ENCODE measurements at regions not wholly inside any gene's neighbourhood (a gene's known extent, or its start where the extent isn't known, plus 50 kb on each side); places are given as distances from the start of the nearest gene placed in this dataset.

DNA sequence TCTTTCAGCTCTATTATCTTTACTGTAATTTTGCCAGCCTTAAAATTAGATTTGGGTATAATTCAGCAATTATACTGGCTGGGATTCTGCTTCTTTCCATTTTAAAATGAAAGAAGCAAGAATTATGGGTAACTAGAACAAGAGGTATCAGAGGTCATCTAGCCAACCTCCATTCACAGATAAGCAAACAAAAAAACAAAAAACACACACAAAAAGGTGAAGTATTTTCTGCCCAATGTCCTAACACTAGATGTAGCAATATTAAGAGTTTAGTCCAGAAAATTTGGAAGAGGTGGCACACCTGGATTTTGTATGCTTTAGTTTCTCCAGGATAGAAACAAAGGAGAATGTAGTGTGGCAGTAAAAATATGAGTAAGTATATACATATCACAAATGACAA is 68.1 kb upstream of the ANXA1 start:
- no peak for DNase-seq (ENCODE audit: low spot score)
- TF ChIP-seq, protein P1, sequence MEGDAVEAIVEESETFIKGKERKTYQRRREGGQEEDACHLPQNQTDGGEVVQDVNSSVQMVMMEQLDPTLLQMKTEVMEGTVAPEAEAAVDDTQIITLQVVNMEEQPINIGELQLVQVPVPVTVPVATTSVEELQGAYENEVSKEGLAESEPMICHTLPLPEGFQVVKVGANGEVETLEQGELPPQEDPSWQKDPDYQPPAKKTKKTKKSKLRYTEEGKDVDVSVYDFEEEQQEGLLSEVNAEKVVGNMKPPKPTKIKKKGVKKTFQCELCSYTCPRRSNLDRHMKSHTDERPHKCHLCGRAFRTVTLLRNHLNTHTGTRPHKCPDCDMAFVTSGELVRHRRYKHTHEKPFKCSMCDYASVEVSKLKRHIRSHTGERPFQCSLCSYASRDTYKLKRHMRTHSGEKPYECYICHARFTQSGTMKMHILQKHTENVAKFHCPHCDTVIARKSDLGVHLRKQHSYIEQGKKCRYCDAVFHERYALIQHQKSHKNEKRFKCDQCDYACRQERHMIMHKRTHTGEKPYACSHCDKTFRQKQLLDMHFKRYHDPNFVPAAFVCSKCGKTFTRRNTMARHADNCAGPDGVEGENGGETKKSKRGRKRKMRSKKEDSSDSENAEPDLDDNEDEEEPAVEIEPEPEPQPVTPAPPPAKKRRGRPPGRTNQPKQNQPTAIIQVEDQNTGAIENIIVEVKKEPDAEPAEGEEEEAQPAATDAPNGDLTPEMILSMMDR (IDR thresholded peaks at IDR 0.05) = no peak
- Histone ChIP-seq H3K27ac (no peak overlapping the region), H3K4me3 (no peak overlapping the region)

- H3K27ac ChIP-seq = no peak overlapping the region
- no peak overlapping the region for H3K4me3 ChIP-seq
- TF ChIP-seq, protein P1 (IDR thresholded peaks at IDR 0.05) = peak; percentile 74
- no peak for DNase-seq (ENCODE audit: low spot score)
These were observed 69.5 kb upstream of the ANXA1 start for GRCh38 chr9:73081979-73082657.

GRCh38 chr9:73080110-73080694 is 71.5 kb upstream of the ANXA1 start:
- TF ChIP-seq, protein P1 (IDR thresholded peaks at IDR 0.05) = no peak
- H3K4me3 ChIP-seq = no peak overlapping the region
- DNase-seq (ENCODE audit: low spot score) = no peak
- H3K27ac ChIP-seq = no peak overlapping the region

- Histone ChIP-seq H3K27ac (no peak overlapping the region), H3K4me3 (no peak overlapping the region)
- TF ChIP-seq, protein P1 (IDR thresholded peaks at IDR 0.05) = no peak
- DNase-seq (ENCODE audit: low spot score) = no peak
These were observed 72.3 kb upstream of the ANXA1 start for GRCh38 chr9:73079326-73079725.

DNA sequence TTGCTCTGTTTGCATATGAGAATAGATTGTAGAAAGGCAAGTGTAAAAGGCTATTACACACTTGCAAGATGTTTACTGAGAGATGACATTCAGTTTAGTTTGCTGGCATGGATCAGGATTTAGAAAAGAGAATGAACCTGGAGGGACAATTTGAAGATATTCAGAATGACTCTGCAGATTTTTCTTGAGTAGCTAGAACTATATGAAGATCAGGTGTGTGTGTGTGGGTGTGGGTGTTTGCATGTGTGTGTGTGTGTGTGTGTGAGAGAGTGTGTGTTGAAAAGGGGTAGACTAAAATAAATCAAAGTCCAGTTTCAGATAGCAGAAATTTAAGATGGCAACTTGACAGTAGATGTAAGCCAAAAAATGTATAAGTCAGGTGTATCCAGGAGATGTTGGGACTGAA is 74.0 kb upstream of the ANXA1 start:
- DNase-seq (ENCODE audit: low spot score) = no peak
- Histone ChIP-seq H3K4me3 (no peak overlapping the region), H3K27ac (no peak overlapping the region)
- TF ChIP-seq, protein P1 (IDR thresholded peaks at IDR 0.05) = no peak

GRCh38 chr9:73076970-73077369 is 74.7 kb upstream of the ANXA1 start:
- Histone ChIP-seq H3K4me3 (no peak overlapping the region), H3K27ac (no peak overlapping the region)
- no peak for DNase-seq (ENCODE audit: low spot score)
- TF ChIP-seq, protein P1 (IDR thresholded peaks at IDR 0.05) = no peak

- DNase-seq (ENCODE audit: low spot score) = no peak
- TF ChIP-seq, protein P1 (IDR thresholded peaks at IDR 0.05) = no peak
- peak overlapping the region; percentile 65 to 78 for H3K27ac ChIP-seq
- no peak overlapping the region for H3K4me3 ChIP-seq
These were observed 77.4 kb upstream of the ANXA1 start for GRCh38 chr9:73074176-73074708.

Data from coronary artery (tissue), 2 donors.